ENCODE measurements at regions not wholly inside any gene's neighbourhood (a gene's known extent, or its start where the extent isn't known, plus 50 kb on each side); places are given as distances from the start of the nearest gene placed in this dataset.

- TF ChIP-seq, protein P1, sequence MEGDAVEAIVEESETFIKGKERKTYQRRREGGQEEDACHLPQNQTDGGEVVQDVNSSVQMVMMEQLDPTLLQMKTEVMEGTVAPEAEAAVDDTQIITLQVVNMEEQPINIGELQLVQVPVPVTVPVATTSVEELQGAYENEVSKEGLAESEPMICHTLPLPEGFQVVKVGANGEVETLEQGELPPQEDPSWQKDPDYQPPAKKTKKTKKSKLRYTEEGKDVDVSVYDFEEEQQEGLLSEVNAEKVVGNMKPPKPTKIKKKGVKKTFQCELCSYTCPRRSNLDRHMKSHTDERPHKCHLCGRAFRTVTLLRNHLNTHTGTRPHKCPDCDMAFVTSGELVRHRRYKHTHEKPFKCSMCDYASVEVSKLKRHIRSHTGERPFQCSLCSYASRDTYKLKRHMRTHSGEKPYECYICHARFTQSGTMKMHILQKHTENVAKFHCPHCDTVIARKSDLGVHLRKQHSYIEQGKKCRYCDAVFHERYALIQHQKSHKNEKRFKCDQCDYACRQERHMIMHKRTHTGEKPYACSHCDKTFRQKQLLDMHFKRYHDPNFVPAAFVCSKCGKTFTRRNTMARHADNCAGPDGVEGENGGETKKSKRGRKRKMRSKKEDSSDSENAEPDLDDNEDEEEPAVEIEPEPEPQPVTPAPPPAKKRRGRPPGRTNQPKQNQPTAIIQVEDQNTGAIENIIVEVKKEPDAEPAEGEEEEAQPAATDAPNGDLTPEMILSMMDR (IDR thresholded peaks at IDR 0.05; ENCODE audit: low read depth, low read length, missing input control): no peak
- no peak for TF ChIP-seq TAF1 (conservative IDR thresholded peaks at IDR 0.05)
- TF ChIP-seq NR2F2 (IDR thresholded peaks at IDR 0.05): no peak
- TF ChIP-seq REST (IDR thresholded peaks at IDR 0.05): no peak
- TF ChIP-seq SP1 (IDR thresholded peaks at IDR 0.05): no peak
- TF ChIP-seq GABPA (IDR thresholded peaks at IDR 0.05 in 1 of 2, conservative IDR thresholded peaks at IDR 0.05 in 1 of 2): no peak
- TF ChIP-seq MAX (IDR thresholded peaks at IDR 0.05): no peak
- TF ChIP-seq YY1 (IDR thresholded peaks at IDR 0.05): no peak
- TF ChIP-seq, protein P2, sequence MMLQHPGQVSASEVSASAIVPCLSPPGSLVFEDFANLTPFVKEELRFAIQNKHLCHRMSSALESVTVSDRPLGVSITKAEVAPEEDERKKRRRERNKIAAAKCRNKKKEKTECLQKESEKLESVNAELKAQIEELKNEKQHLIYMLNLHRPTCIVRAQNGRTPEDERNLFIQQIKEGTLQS (IDR thresholded peaks at IDR 0.05): no peak
- TF ChIP-seq EGR1 (IDR thresholded peaks at IDR 0.05; ENCODE audit: low read depth in 2 of 2): no peak
- no peak for TF ChIP-seq JUND (IDR thresholded peaks at IDR 0.05)
- no peak for TF ChIP-seq FOXA2 (IDR thresholded peaks at IDR 0.05)
These were observed 133.0 kb upstream of the PLS3 start for GRCh38 chrX:115427861-115428410.
